Erythroblast (primary cell): ENCODE measurements at regions not wholly inside any gene's neighbourhood (a gene's known extent, or its start where the extent isn't known, plus 50 kb on each side); places are given as distances from the start of the nearest gene placed in this dataset.

ENCODE experiments used
- DNase-seq, 2 experiments: peaks; one replicate each; lab custom pipeline; 2025; lab: John Stamatoyannopoulos, UW
- GATA1 ChIP-seq: IDR thresholded peaks from 2 replicates; pipeline ENCODE4 v1.6.1; 2011; ENCODE audit warnings: low read depth, mild to moderate bottlenecking, control low read depth, low read length, moderate library complexity
- POLR2A ChIP-seq: IDR thresholded peaks from 2 replicates; pipeline ENCODE4 v1.6.1; 2011; ENCODE audit warnings: mild to moderate bottlenecking, low read length

GRCh38 chr2:139271149-139271548 is 491.0 kb upstream of the NXPH2 start:
- TF ChIP-seq POLR2A (no peak), GATA1 (no peak)
- DNase-seq: no peak

- DNase-seq: no peak
- no peak for TF ChIP-seq GATA1
- TF ChIP-seq POLR2A: no peak
Measured at GRCh38 chr2:139260052-139260430, 479.9 kb upstream of the NXPH2 start.

GRCh38 chr2:139259422-139260051 is 479.3 kb upstream of the NXPH2 start:
- no peak for TF ChIP-seq GATA1
- no peak for TF ChIP-seq POLR2A
- DNase-seq: no peak

- DNase-seq: no peak
- no peak for TF ChIP-seq GATA1
- TF ChIP-seq POLR2A: no peak
Measured at GRCh38 chr2:139241286-139241685, 461.1 kb upstream of the NXPH2 start.

GRCh38 chr2:139237023-139237422 is 456.8 kb upstream of the NXPH2 start:
- no peak for DNase-seq
- no peak for TF ChIP-seq POLR2A
- TF ChIP-seq GATA1: no peak

GRCh38 chr2:139230881-139231280 is 450.7 kb upstream of the NXPH2 start:
- TF ChIP-seq GATA1: no peak
- TF ChIP-seq POLR2A: no peak
- no peak for DNase-seq

GRCh38 chr2:139228276-139228675 is 448.1 kb upstream of the NXPH2 start:
- no peak for DNase-seq
- TF ChIP-seq GATA1: no peak
- TF ChIP-seq POLR2A: no peak

GRCh38 chr2:139225961-139226360 is 445.8 kb upstream of the NXPH2 start:
- TF ChIP-seq GATA1: no peak
- TF ChIP-seq POLR2A: no peak
- DNase-seq: no peak

- TF ChIP-seq GATA1 (no peak), POLR2A (no peak)
- DNase-seq: no peak
Measured at GRCh38 chr2:139218181-139218580, 438.0 kb upstream of the NXPH2 start.

- no peak for DNase-seq
- no peak for TF ChIP-seq POLR2A
- TF ChIP-seq GATA1: no peak
Measured at GRCh38 chr2:139217641-139218040, 437.5 kb upstream of the NXPH2 start.

GRCh38 chr2:139216435-139216834 is 436.2 kb upstream of the NXPH2 start:
- no peak for TF ChIP-seq GATA1
- no peak for TF ChIP-seq POLR2A
- DNase-seq: no peak

- no peak for DNase-seq
- TF ChIP-seq GATA1 (no peak), POLR2A (no peak)
Measured at GRCh38 chr2:139214801-139215200, 434.6 kb upstream of the NXPH2 start.

GRCh38 chr2:139209586-139209985 is 429.4 kb upstream of the NXPH2 start:
- DNase-seq: no peak
- TF ChIP-seq GATA1 (no peak), POLR2A (no peak)

- TF ChIP-seq GATA1: no peak
- TF ChIP-seq POLR2A: no peak
- DNase-seq: no peak
Measured at GRCh38 chr2:139201516-139201915, 421.3 kb upstream of the NXPH2 start.

- no peak for TF ChIP-seq GATA1
- TF ChIP-seq POLR2A: no peak
- no peak for DNase-seq
Measured at GRCh38 chr2:139196754-139197153, 416.6 kb upstream of the NXPH2 start.

GRCh38 chr2:139194546-139194945 is 414.4 kb upstream of the NXPH2 start:
- no peak for DNase-seq
- TF ChIP-seq GATA1 (no peak), POLR2A (no peak)
